ENCODE measurements at regions not wholly inside any gene's neighbourhood (a gene's known extent, or its start where the extent isn't known, plus 50 kb on each side); places are given as distances from the start of the nearest gene placed in this dataset.

DNA sequence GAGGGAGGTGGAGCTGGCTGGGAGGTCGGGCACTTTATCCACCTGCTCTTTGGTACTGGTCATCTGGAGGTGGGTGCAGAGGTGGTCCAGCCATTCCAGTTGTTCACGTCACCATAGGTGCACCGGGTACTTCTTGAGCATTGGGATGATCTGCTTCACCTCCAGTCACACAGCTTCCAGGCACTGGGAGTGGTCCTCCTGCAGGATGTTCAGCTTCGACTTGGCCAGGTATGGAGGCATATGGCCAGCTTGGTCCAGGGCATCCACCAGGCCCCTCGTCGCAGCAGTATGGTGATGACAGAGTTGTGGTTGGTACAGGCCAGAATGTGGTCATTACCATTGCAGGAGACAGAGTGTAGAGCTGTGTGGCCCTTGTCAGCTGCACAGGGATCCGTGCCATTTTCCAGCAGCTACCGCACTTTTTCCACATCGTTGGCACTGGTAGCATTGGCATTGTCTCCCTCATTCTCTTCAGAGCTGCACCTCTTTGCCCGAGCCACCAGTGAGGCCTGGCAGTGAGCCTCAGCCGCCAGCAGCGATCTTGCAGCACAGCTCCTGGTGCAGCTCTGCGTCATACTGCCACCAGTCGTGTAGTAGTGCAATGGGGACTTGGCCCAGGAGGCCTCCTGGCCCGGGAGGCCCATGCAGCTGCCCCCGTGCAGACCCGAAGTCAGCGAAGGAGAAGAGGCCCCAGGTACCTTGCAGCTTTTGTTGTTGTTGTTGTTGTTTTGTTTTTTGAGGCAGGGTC is 150.9 kb downstream of the ZNF22 start:
- H3K4me3 ChIP-seq (ENCODE audit: low read depth, poor library complexity, severe bottlenecking), result no peak overlapping the region
- intact Hi-C loops (cut with DNase I; ENCODE audit: low total_unique reads), result no loop called here
- 77 to 92% methylated on average over 12 to 18 of the region's 18 CpGs for WGBS, 2 donors
- DNase-seq (ENCODE audit: low spot score in 2 of 2), result no peak
- TF ChIP-seq, protein P1, sequence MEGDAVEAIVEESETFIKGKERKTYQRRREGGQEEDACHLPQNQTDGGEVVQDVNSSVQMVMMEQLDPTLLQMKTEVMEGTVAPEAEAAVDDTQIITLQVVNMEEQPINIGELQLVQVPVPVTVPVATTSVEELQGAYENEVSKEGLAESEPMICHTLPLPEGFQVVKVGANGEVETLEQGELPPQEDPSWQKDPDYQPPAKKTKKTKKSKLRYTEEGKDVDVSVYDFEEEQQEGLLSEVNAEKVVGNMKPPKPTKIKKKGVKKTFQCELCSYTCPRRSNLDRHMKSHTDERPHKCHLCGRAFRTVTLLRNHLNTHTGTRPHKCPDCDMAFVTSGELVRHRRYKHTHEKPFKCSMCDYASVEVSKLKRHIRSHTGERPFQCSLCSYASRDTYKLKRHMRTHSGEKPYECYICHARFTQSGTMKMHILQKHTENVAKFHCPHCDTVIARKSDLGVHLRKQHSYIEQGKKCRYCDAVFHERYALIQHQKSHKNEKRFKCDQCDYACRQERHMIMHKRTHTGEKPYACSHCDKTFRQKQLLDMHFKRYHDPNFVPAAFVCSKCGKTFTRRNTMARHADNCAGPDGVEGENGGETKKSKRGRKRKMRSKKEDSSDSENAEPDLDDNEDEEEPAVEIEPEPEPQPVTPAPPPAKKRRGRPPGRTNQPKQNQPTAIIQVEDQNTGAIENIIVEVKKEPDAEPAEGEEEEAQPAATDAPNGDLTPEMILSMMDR (IDR thresholded peaks at IDR 0.05), result no peak
- TF ChIP-seq POLR2A (IDR thresholded peaks at IDR 0.05), result no peak

DNA sequence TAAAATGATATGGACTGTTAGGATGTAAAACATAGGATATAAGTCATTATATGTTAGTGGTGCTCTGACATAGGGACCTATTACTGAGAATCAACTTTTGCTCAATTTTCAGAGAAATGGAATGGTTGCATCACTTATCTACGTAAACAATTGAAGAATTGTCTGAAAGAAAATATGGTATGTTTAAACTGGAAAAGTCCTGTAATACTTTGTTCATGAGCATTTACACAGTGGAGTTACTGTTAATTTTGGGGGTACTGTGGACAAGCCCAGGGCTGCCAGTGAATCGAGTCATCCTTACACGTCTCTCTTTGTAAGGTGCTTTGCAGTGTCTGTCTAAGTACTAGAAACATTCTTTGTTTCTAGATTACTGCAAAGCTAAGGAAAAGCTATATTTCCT is 152.0 kb downstream of the ZNF22 start:
- H3K4me3 ChIP-seq (ENCODE audit: low read depth, poor library complexity, severe bottlenecking), result no peak overlapping the region
- intact Hi-C loops (cut with DNase I; ENCODE audit: low total_unique reads), result no loop called here
- 74 to 83% methylated on average over 3 of the region's 3 CpGs for WGBS, 2 donors
- no peak for DNase-seq (ENCODE audit: low spot score in 2 of 2)
- TF ChIP-seq POLR2A (IDR thresholded peaks at IDR 0.05), result no peak
- TF ChIP-seq, protein P1 (IDR thresholded peaks at IDR 0.05), result no peak

DNA sequence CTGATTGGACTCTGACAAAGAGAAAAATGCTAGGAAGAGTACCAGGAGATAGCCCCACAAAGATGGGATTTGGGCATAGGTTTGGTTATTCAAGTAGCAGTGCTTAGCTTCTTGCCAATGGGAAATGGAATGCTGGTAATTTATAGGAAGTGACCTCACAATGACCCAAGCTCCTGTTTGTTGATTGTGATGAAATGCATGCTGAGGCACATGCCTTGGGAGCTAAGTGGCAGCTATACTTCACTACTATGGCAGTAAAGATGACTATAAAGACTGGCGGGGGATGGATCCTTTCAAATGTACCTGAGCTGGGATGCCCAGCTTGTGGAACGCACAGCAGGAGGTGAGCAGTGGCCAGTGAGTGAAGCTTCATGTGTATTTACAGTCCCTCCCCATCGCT is 153.8 kb downstream of the ZNF22 start:
- intact Hi-C loops (cut with DNase I; ENCODE audit: low total_unique reads), result no loop called here
- DNase-seq (ENCODE audit: low spot score in 2 of 2), result no peak
- TF ChIP-seq POLR2A (IDR thresholded peaks at IDR 0.05), result no peak
- TF ChIP-seq, protein P1 (IDR thresholded peaks at IDR 0.05), result no peak
- 75 to 79% methylated on average over 3 of the region's 3 CpGs for WGBS, 2 donors
- no peak overlapping the region for H3K4me3 ChIP-seq (ENCODE audit: low read depth, poor library complexity, severe bottlenecking)

DNA sequence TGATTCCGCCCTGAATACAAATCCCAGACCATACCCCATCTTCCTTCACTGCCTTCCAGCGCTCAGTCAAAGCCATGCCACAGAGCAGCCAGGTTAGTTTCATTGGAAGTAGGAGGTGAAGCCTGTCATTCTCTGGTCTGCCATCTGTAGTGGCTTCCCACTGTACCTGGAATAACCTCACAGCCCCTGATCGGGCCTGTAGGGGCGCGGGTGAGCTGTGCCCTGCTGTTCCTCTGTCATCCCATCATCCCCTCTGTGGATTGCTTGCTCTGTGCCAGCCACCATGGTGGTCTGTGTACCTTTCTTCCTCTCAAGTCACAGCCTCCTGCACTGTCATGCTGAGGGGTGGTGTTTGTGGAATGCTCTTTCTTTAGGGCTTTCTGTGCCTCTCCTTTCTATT is 155.1 kb downstream of the ZNF22 start:
- TF ChIP-seq, protein P1 (IDR thresholded peaks at IDR 0.05), result no peak
- TF ChIP-seq POLR2A (IDR thresholded peaks at IDR 0.05), result no peak
- no peak overlapping the region for H3K4me3 ChIP-seq (ENCODE audit: low read depth, poor library complexity, severe bottlenecking)
- intact Hi-C loops (cut with DNase I; ENCODE audit: low total_unique reads), result no loop called here
- WGBS, 2 donors, result 78 to 92% methylated on average over 5 of the region's 5 CpGs
- DNase-seq (ENCODE audit: low spot score in 2 of 2), result no peak

DNA sequence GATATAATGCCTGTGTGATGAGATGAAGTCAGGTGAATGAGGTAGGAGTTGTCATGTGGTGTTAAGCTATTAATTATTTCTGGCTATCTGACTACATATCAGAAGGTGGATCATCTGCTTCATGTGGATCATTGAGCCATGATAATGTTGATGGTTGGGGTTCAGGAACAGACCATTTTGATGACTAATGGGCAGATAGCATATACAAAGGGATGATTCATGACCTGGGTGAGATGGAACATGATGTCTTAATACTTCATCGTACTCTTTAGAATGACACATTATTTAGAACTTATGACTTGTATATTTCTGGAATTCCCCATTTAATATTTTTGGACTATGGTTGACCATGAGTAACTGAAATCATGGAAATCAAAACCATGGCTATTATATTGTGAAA is 155.1 kb downstream of the OR13A1 start:
- WGBS, 2 donors, result 43 to 44% methylated on average over 1 of the region's 1 CpG
- H3K4me3 ChIP-seq (ENCODE audit: low read depth, poor library complexity, severe bottlenecking), result no peak overlapping the region
- intact Hi-C loops (cut with DNase I; ENCODE audit: low total_unique reads), result no loop called here

More for the DNA sequence above, 155.1 kb downstream of the OR13A1 start:
- no peak for DNase-seq (ENCODE audit: low spot score in 2 of 2)
- TF ChIP-seq, protein P1 (IDR thresholded peaks at IDR 0.05), result no peak
- no peak for TF ChIP-seq POLR2A (IDR thresholded peaks at IDR 0.05)

Data from lower leg skin (tissue), 4 donors.